Activated T-helper 2 cell treated with anti-CD3 and anti-CD28 coated beads, Interferon-gamma antibody, Interleukin-2, Interleukin-4, amounts not matched to agents 10 μg/mL and 5 μg/mL and 100 μg/mL, durations not matched to agents 14 hours and 24 hours and 36 hours (primary cell): ENCODE measurements at regions not wholly inside any gene's neighbourhood (a gene's known extent, or its start where the extent isn't known, plus 50 kb on each side); places are given as distances from the start of the nearest gene placed in this dataset.

Experiments
- DNase-seq: peaks from one replicate; pipeline ENCODE4 v3.0.0; 2021; ENCODE audit warnings: low spot score
- H3K27ac Mint-ChIP-seq: one replicate; pipeline ENCODE4 v1.8.0; 2021; ENCODE audit warnings: mixed read lengths
- H3K27me3 Mint-ChIP-seq: one replicate; pipeline ENCODE4 v1.8.0; 2021; ENCODE audit warnings: low read depth, mixed read lengths
- H3K36me3 Mint-ChIP-seq: one replicate; pipeline ENCODE4 v1.8.0; 2021; ENCODE audit warnings: low read depth, mixed read lengths
- H3K4me1 Mint-ChIP-seq: one replicate; pipeline ENCODE4 v1.8.0; 2021; ENCODE audit warnings: low read depth, mixed read lengths
- H3K4me3 Mint-ChIP-seq: one replicate; pipeline ENCODE4 v1.8.0; 2021; ENCODE audit warnings: low read depth, mild to moderate bottlenecking, moderate library complexity, mixed read lengths
- H3K9me3 Mint-ChIP-seq: one replicate; pipeline ENCODE4 v1.8.0; 2021; ENCODE audit warnings: mixed read lengths
- intact Hi-C: fragments of 100-400 bp; cut with micrococcal nuclease; formaldehyde crosslinking; loops from one replicate; pipeline ENCODE4 v1.15.1; 2023

GRCh38 chr20:20946122-20946759, 159.9 kb downstream of the LINC00237 start:
- no peak overlapping the region for H3K27ac Mint-ChIP-seq
- no peaks in the 10 kb centered on the region for H3K36me3 Mint-ChIP-seq
- no peaks in the 10 kb centered on the region for H3K27me3 Mint-ChIP-seq
- no peaks in the 10 kb centered on the region for H3K9me3 Mint-ChIP-seq
- H3K4me3 Mint-ChIP-seq, result no peak overlapping the region
- no peak for DNase-seq
- H3K4me1 Mint-ChIP-seq, result no peaks in the 10 kb centered on the region
- intact Hi-C loops, result no loop called here

GRCh38 chr20:20941468-20941889, 164.7 kb downstream of the LINC00237 start:
- Mint-ChIP-seq H3K36me3 (no peaks in the 10 kb centered on the region), H3K9me3 (no peaks in the 10 kb centered on the region), H3K4me1 (no peaks in the 10 kb centered on the region), H3K27ac (no peak overlapping the region), H3K4me3 (no peak overlapping the region), H3K27me3 (no peaks in the 10 kb centered on the region)
- DNase-seq, result no peak
- intact Hi-C loops, result no loop called here

GRCh38 chr20:20939006-20939405, 167.2 kb downstream of the LINC00237 start:
- Mint-ChIP-seq H3K9me3 (no peaks in the 10 kb centered on the region), H3K4me3 (no peak overlapping the region), H3K36me3 (no peaks in the 10 kb centered on the region), H3K27ac (no peak overlapping the region), H3K4me1 (no peaks in the 10 kb centered on the region), H3K27me3 (no peaks in the 10 kb centered on the region)
- no peak for DNase-seq
- intact Hi-C loops, result no loop called here

- DNase-seq, result no peak
- Mint-ChIP-seq H3K4me1 (no peaks in the 10 kb centered on the region), H3K36me3 (no peaks in the 10 kb centered on the region), H3K27ac (no peak overlapping the region), H3K4me3 (no peak overlapping the region), H3K27me3 (no peaks in the 10 kb centered on the region), H3K9me3 (no peaks in the 10 kb centered on the region)
- intact Hi-C loops, result no loop called here
Observed at GRCh38 chr20:20938599-20938998, 167.6 kb downstream of the LINC00237 start.

GRCh38 chr20:20938131-20938530, 168.0 kb downstream of the LINC00237 start:
- no peak overlapping the region for H3K27ac Mint-ChIP-seq
- H3K27me3 Mint-ChIP-seq, result no peaks in the 10 kb centered on the region

GRCh38 chr20:20933142-20933958, 172.8 kb downstream of the LINC00237 start:
- Mint-ChIP-seq H3K27me3 (no peaks in the 10 kb centered on the region), H3K27ac (no peak overlapping the region), H3K4me3 (no peak overlapping the region), H3K4me1 (no peaks in the 10 kb centered on the region), H3K36me3 (no peaks in the 10 kb centered on the region), H3K9me3 (no peaks in the 10 kb centered on the region)
- DNase-seq, result no peak
- intact Hi-C loops, result no loop called here

More at GRCh38 chr20:20938131-20938530, 168.0 kb downstream of the LINC00237 start:
- no peak for DNase-seq
- H3K36me3 Mint-ChIP-seq, result no peaks in the 10 kb centered on the region
- H3K4me3 Mint-ChIP-seq, result no peak overlapping the region
- H3K4me1 Mint-ChIP-seq, result no peaks in the 10 kb centered on the region
- no peaks in the 10 kb centered on the region for H3K9me3 Mint-ChIP-seq
- intact Hi-C loops, result no loop called here

GRCh38 chr20:20932156-20932555, 174.0 kb downstream of the LINC00237 start:
- Mint-ChIP-seq H3K9me3 (no peaks in the 10 kb centered on the region), H3K27me3 (no peaks in the 10 kb centered on the region), H3K36me3 (no peaks in the 10 kb centered on the region), H3K27ac (no peak overlapping the region), H3K4me1 (no peaks in the 10 kb centered on the region), H3K4me3 (no peak overlapping the region)
- DNase-seq, result no peak
- intact Hi-C loops, result no loop called here

GRCh38 chr20:20931632-20932031, 174.5 kb downstream of the LINC00237 start:
- no peaks in the 10 kb centered on the region for H3K9me3 Mint-ChIP-seq
- no peaks in the 10 kb centered on the region for H3K36me3 Mint-ChIP-seq
- DNase-seq, result no peak
- no peaks in the 10 kb centered on the region for H3K4me1 Mint-ChIP-seq
- H3K4me3 Mint-ChIP-seq, result no peak overlapping the region
- no peak overlapping the region for H3K27ac Mint-ChIP-seq
- H3K27me3 Mint-ChIP-seq, result no peaks in the 10 kb centered on the region
- intact Hi-C loops, result no loop called here

GRCh38 chr20:20931024-20931423, 175.1 kb downstream of the LINC00237 start:
- intact Hi-C loops, result no loop called here
- Mint-ChIP-seq H3K27ac (no peak overlapping the region), H3K4me1 (no peaks in the 10 kb centered on the region), H3K9me3 (no peaks in the 10 kb centered on the region), H3K4me3 (no peak overlapping the region), H3K27me3 (no peaks in the 10 kb centered on the region), H3K36me3 (no peaks in the 10 kb centered on the region)
- DNase-seq, result no peak

- H3K4me1 Mint-ChIP-seq, result no peaks in the 10 kb centered on the region
- H3K4me3 Mint-ChIP-seq, result no peak overlapping the region
- DNase-seq, result no peak
- H3K36me3 Mint-ChIP-seq, result no peaks in the 10 kb centered on the region
- intact Hi-C loops, result no loop called here
- H3K9me3 Mint-ChIP-seq, result no peaks in the 10 kb centered on the region
- H3K27ac Mint-ChIP-seq, result no peak overlapping the region
- H3K27me3 Mint-ChIP-seq, result no peaks in the 10 kb centered on the region
Observed at GRCh38 chr20:20930500-20930899, 175.7 kb downstream of the LINC00237 start.

GRCh38 chr20:20929341-20929740, 176.8 kb downstream of the LINC00237 start:
- Mint-ChIP-seq H3K4me3 (no peak overlapping the region), H3K4me1 (no peaks in the 10 kb centered on the region), H3K9me3 (no peaks in the 10 kb centered on the region), H3K36me3 (no peaks in the 10 kb centered on the region), H3K27me3 (no peaks in the 10 kb centered on the region), H3K27ac (no peak overlapping the region)
- no peak for DNase-seq
- intact Hi-C loops, result no loop called here

GRCh38 chr20:20926222-20926905, 179.8 kb downstream of the LINC00237 start:
- no peaks in the 10 kb centered on the region for H3K36me3 Mint-ChIP-seq
- H3K4me3 Mint-ChIP-seq, result no peak overlapping the region
- no peak overlapping the region for H3K27ac Mint-ChIP-seq
- intact Hi-C loops, result no loop called here
- no peaks in the 10 kb centered on the region for H3K4me1 Mint-ChIP-seq
- DNase-seq, result no peak
- H3K9me3 Mint-ChIP-seq, result no peaks in the 10 kb centered on the region
- no peaks in the 10 kb centered on the region for H3K27me3 Mint-ChIP-seq

- Mint-ChIP-seq H3K27ac (no peak overlapping the region), H3K9me3 (no peaks in the 10 kb centered on the region), H3K4me3 (no peak overlapping the region), H3K4me1 (no peaks in the 10 kb centered on the region), H3K27me3 (peaks cover 3% of the 10 kb centered on the region), H3K36me3 (no peaks in the 10 kb centered on the region)
- intact Hi-C loops, result no loop called here
- DNase-seq, result no peak
Observed at GRCh38 chr20:20920433-20920832, 185.7 kb downstream of the LINC00237 start.
